ENCODE measurements at regions not wholly inside any gene's neighbourhood (a gene's known extent, or its start where the extent isn't known, plus 50 kb on each side); places are given as distances from the start of the nearest gene placed in this dataset.
A peak's percentile ranks its signal among the peaks of the same experiment; 100 is the strongest.

DNA sequence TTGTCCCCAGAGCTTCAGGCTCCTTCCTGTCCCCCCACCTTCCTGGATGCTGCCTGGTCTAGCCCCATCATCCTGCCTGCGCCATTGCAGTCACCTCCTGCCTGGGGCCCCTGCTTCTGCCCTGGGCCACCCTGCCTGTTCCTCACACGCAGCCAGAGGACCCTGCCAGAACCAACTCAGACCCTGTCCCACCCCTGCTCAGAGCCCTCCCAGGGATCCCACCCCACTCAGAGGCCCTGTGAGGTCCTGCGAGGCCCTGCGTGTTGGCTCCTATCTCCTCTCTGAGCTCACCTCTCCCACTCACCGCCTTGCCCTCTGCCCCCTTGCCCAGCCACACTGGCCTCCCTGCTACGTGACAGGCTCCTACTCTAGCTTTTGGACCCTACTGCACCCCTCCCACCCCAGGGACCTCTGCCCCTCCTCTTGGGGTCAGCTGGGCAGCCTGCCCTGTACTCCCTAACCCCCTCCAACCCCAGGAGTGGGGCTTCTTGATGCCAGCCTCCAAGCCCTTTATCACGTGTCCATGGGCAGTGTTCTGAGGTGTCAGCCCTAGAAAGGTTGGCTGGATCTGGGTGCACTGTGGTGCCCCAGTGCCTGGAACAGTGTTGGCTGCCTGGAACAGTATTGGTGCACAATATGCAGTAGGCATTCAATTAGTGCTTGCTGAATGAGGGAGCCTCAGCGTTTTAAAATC is 68.3 kb downstream of the CEBPB start:
- no peak for DNase-seq (ENCODE audit: extremely low spot score)
- intact Hi-C loops (cut with DNase I) = no loop called here

DNA sequence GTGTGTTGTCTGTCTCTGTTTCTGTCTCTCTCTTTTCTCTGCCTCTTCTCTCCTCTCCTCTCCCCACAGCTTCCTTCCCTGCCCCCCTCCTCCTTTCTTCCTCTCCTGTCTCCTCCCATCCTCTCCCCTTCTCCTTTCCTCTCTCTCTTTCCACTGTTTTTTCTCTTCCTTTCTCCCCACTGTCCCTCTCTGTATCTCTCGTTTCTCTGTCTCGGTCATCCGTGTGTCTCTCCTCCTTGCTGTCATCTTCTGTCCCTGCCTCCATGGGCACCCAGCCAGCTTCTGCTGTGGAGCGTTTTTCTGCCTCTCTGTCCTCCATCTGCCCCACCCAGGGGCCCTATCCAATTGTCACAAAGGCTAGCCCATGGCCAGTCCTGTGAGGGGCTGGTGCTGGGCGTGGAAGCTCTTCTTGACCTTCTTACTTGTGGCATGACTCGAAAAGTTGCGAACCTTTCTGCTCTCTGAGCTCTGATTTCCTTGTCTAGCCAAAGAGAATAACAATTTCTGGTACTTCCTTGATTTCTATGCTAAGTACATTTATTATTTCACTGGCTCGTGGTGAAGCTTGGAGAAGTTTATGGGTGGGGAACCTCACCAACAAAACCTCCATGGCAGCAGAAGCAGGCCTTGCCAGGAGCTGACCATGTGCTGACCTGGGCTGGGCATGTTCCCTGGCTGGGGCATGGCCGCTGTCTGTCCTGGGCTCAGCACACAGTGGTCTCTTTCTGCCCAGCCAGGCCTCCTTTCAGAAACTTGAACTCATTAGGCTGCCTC is 69.3 kb downstream of the CEBPB start:
- intact Hi-C loops (cut with DNase I) = no loop called here
- H3K9me3 ChIP-seq = no peaks in the 10 kb centered on the region
- no peaks in the 10 kb centered on the region for H3K27me3 ChIP-seq
- no peak for TF ChIP-seq EP300 (IDR thresholded peaks at IDR 0.05)
- TF ChIP-seq POLR2AphosphoS5 (IDR thresholded peaks at IDR 0.05) = no peak
- no peak for TF ChIP-seq POLR2A (IDR thresholded peaks at IDR 0.05; ENCODE audit: low read depth)
- TF ChIP-seq, protein P1, sequence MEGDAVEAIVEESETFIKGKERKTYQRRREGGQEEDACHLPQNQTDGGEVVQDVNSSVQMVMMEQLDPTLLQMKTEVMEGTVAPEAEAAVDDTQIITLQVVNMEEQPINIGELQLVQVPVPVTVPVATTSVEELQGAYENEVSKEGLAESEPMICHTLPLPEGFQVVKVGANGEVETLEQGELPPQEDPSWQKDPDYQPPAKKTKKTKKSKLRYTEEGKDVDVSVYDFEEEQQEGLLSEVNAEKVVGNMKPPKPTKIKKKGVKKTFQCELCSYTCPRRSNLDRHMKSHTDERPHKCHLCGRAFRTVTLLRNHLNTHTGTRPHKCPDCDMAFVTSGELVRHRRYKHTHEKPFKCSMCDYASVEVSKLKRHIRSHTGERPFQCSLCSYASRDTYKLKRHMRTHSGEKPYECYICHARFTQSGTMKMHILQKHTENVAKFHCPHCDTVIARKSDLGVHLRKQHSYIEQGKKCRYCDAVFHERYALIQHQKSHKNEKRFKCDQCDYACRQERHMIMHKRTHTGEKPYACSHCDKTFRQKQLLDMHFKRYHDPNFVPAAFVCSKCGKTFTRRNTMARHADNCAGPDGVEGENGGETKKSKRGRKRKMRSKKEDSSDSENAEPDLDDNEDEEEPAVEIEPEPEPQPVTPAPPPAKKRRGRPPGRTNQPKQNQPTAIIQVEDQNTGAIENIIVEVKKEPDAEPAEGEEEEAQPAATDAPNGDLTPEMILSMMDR (IDR thresholded peaks at IDR 0.05) = no peak
- no peak for DNase-seq (ENCODE audit: extremely low spot score)
- no peaks in the 10 kb centered on the region for H3K36me3 ChIP-seq
- WGBS = 55% methylated on average over 9 of the region's 9 CpGs
- no peak overlapping the region for H3K4me3 ChIP-seq
- peak overlapping the region; percentile 4 to 47 (median 36) for H3K27ac ChIP-seq (replicated peaks in 1 of 4)
- H3K4me1 ChIP-seq = peaks cover 0 to 15% (median 9%) of the 10 kb centered on the region in 4 donors

More for the DNA sequence above, 68.3 kb downstream of the CEBPB start:
- 97% methylated on average over 8 of the region's 8 CpGs for WGBS
- Histone ChIP-seq H3K27me3 (no peaks in the 10 kb centered on the region), H3K4me1 (peaks cover 0 to 15% (median 9%) of the 10 kb centered on the region in 4 donors), H3K27ac (replicated peaks in 1 of 4) (peak overlapping the region in 1 of 4 donors; percentile 4), H3K9me3 (no peaks in the 10 kb centered on the region), H3K36me3 (no peaks in the 10 kb centered on the region), H3K4me3 (no peak overlapping the region)
- TF ChIP-seq, protein P1 (IDR thresholded peaks at IDR 0.05) = no peak
- no peak for TF ChIP-seq EP300 (IDR thresholded peaks at IDR 0.05)
- no peak for TF ChIP-seq POLR2A (IDR thresholded peaks at IDR 0.05; ENCODE audit: low read depth)
- TF ChIP-seq POLR2AphosphoS5 (IDR thresholded peaks at IDR 0.05) = no peak

DNA sequence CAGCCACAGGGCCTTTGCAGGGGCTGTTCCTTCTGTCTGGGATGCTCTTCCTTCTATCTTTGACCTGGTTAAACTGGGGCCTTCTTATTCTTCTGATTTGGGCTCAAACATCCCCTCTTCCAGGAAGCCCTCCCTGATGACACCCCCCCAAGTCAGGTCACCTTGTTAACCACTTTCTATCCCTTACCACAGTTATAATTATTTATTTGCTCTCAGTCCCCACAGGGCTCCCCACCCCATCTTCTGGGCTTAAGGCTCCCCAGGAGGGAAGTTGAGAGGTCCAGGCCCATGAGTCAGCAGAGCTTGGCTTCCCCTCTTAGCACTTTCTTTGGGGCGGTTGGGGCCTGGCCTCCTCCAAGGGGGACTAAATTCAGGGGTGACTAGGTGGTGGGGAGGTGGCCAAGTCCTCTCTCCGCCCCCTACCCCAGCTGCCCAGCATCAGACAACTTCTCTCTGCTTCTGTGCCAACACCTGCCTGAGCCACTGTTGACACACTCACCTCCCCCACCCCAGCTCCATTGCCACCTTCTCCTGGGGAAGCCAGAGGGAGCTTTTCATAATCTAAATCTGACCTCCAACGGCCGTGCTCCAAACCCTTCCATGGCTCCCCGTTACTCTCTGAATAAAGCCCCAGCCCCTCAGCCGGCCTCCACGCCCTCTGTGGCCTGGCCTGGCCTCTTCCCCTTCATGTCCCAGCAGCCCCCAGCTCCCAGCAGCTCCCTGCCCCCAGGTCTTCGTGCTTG is 70.0 kb downstream of the CEBPB start:
- Histone ChIP-seq H3K27ac (replicated peaks in 1 of 4) (peak overlapping the region; percentile 31 to 47 (median 36)), H3K9me3 (no peaks in the 10 kb centered on the region), H3K27me3 (no peaks in the 10 kb centered on the region), H3K4me3 (no peak overlapping the region), H3K4me1 (peaks cover 0 to 15% (median 9%) of the 10 kb centered on the region in 4 donors), H3K36me3 (no peaks in the 10 kb centered on the region)
- TF ChIP-seq EP300 (IDR thresholded peaks at IDR 0.05) = no peak
- TF ChIP-seq POLR2A (IDR thresholded peaks at IDR 0.05; ENCODE audit: low read depth) = no peak
- TF ChIP-seq POLR2AphosphoS5 (IDR thresholded peaks at IDR 0.05) = no peak
- TF ChIP-seq, protein P1 (IDR thresholded peaks at IDR 0.05) = no peak
- intact Hi-C loops (cut with DNase I) = no loop called here
- DNase-seq (ENCODE audit: extremely low spot score) = no peak
- WGBS = 73% methylated on average over 8 of the region's 8 CpGs

DNA sequence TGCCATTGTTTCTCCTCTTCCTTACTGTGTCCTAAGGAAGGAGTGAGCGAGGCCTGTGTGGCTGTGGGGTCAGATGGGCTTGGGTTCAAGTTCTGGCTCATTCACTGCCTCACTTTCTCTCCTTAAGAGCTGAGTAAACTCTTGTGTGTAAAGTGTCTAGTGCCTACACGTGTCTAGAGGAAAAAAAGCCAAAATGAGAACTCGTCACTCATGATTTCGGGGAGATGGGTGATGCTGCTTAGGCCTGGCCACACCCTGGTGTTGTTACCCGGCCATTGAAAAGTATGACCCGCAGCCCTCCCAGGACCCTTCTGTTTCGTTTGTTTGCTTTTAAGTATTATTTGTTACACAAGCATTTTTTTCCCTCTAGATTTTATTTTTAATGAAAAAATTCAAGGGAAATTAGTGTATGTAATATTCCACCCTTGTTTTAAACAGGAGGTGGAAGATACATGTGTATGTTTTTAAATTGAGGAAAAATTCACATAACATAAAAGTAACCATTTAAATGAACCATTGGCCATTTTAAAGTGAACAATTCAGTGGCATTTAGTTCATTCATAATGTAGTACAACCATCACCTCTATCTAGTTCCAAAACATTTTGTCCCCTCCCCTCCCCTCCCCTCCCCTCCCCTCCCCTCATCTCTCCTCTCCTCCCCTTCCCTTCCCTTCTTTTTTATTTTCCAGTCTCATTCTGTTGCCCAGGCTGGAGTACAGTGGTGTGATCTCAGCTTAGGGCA is 71.0 kb downstream of the CEBPB start:
- no peak for DNase-seq (ENCODE audit: extremely low spot score)
- no peaks in the 10 kb centered on the region for H3K9me3 ChIP-seq
- H3K36me3 ChIP-seq = no peaks in the 10 kb centered on the region
- WGBS = 85% methylated on average over 7 of the region's 7 CpGs
- TF ChIP-seq, protein P1 (IDR thresholded peaks at IDR 0.05) = no peak
- TF ChIP-seq POLR2A (IDR thresholded peaks at IDR 0.05; ENCODE audit: low read depth) (no peak), POLR2AphosphoS5 (IDR thresholded peaks at IDR 0.05) (no peak), EP300 (IDR thresholded peaks at IDR 0.05) (no peak)
- H3K4me3 ChIP-seq = no peak overlapping the region
- intact Hi-C loops (cut with DNase I) = no loop called here
- H3K4me1 ChIP-seq = peaks cover 0 to 21% (median 14%) of the 10 kb centered on the region in 4 donors
- no peak overlapping the region for H3K27ac ChIP-seq (replicated peaks in 1 of 4)
- no peaks in the 10 kb centered on the region for H3K27me3 ChIP-seq

All from esophagus muscularis mucosa (tissue), 4 donors.